Stimulated activated effector memory CD8-positive, alpha-beta T cell treated with anti-CD3 and anti-CD28 coated beads, Interleukin-12 subunit alpha, Interleukin-12 subunit beta, amount 100 ng/mL, for 72 hours (primary cell): ENCODE measurements at regions not wholly inside any gene's neighbourhood (a gene's known extent, or its start where the extent isn't known, plus 50 kb on each side); places are given as distances from the start of the nearest gene placed in this dataset.

Experiments
- ATAC-seq: fragments of 150-1000 bp; cut with Tn5 transposase; 2 replicates; pipeline ENCODE4 v1.10.0; 2021
- DNase-seq, 2 donors: peaks; one replicate each; pipeline ENCODE4 v3.0.0; 2021 to 2022; ENCODE audit warnings: low spot score in 2 of 2
- H3K27ac Mint-ChIP-seq: one replicate; pipeline ENCODE4 v1.8.0; 2022; ENCODE audit warnings: mild to moderate bottlenecking, mixed read lengths
- H3K36me3 Mint-ChIP-seq: one replicate; pipeline ENCODE4 v1.8.0; 2022; ENCODE audit warnings: mild to moderate bottlenecking, mixed read lengths
- H3K4me1 Mint-ChIP-seq: one replicate; pipeline ENCODE4 v1.8.0; 2022; ENCODE audit warnings: mixed read lengths
- H3K4me3 Mint-ChIP-seq: one replicate; pipeline ENCODE4 v1.8.0; 2022; ENCODE audit warnings: mild to moderate bottlenecking, mixed read lengths
- H3K9me3 Mint-ChIP-seq: one replicate; pipeline ENCODE4 v1.8.0; 2022; ENCODE audit warnings: mixed read lengths

GRCh38 chr20:40154514-40154913, 534.5 kb downstream of the MAFB start:
- H3K4me1 Mint-ChIP-seq = no peaks in the 10 kb centered on the region
- no peak for ATAC-seq

GRCh38 chr20:40148886-40149285, 540.1 kb downstream of the MAFB start:
- Mint-ChIP-seq H3K4me3 (no peak overlapping the region), H3K9me3 (no peaks in the 10 kb centered on the region), H3K27ac (no peak overlapping the region), H3K4me1 (no peaks in the 10 kb centered on the region), H3K36me3 (no peaks in the 10 kb centered on the region)
- DNase-seq (no peak), ATAC-seq (no peak)

More at GRCh38 chr20:40154514-40154913, 534.5 kb downstream of the MAFB start:
- DNase-seq = no peak
- Mint-ChIP-seq H3K9me3 (no peaks in the 10 kb centered on the region), H3K36me3 (no peaks in the 10 kb centered on the region), H3K4me3 (no peak overlapping the region), H3K27ac (no peak overlapping the region)

- Mint-ChIP-seq H3K4me1 (no peaks in the 10 kb centered on the region), H3K36me3 (no peaks in the 10 kb centered on the region), H3K9me3 (no peaks in the 10 kb centered on the region), H3K4me3 (no peak overlapping the region), H3K27ac (no peak overlapping the region)
- ATAC-seq = no peak
- no peak for DNase-seq
Observed at GRCh38 chr20:40146071-40146470, 543.0 kb downstream of the MAFB start.

GRCh38 chr20:40144581-40144980, 544.5 kb downstream of the MAFB start:
- no peak for DNase-seq
- Mint-ChIP-seq H3K4me1 (no peaks in the 10 kb centered on the region), H3K36me3 (no peaks in the 10 kb centered on the region), H3K9me3 (peaks cover 2% of the 10 kb centered on the region), H3K27ac (no peak overlapping the region), H3K4me3 (no peak overlapping the region)
- no peak for ATAC-seq

- no peak for ATAC-seq
- no peaks in the 10 kb centered on the region for H3K9me3 Mint-ChIP-seq
- H3K4me3 Mint-ChIP-seq = no peak overlapping the region
- no peak for DNase-seq
- no peaks in the 10 kb centered on the region for H3K36me3 Mint-ChIP-seq
- H3K27ac Mint-ChIP-seq = no peak overlapping the region
- no peaks in the 10 kb centered on the region for H3K4me1 Mint-ChIP-seq
Observed at GRCh38 chr20:40134176-40134575, 554.9 kb downstream of the MAFB start.

- H3K4me1 Mint-ChIP-seq = no peaks in the 10 kb centered on the region
- H3K4me3 Mint-ChIP-seq = no peak overlapping the region
- peaks cover 2% of the 10 kb centered on the region for H3K9me3 Mint-ChIP-seq
- ATAC-seq (no peak), DNase-seq (no peak)
- H3K27ac Mint-ChIP-seq = no peak overlapping the region
- no peaks in the 10 kb centered on the region for H3K36me3 Mint-ChIP-seq
Observed at GRCh38 chr20:40120827-40121226, 568.2 kb downstream of the MAFB start.

GRCh38 chr20:40111282-40111681, 577.8 kb downstream of the MAFB start:
- no peak overlapping the region for H3K27ac Mint-ChIP-seq
- no peak for DNase-seq
- no peaks in the 10 kb centered on the region for H3K4me1 Mint-ChIP-seq
- H3K9me3 Mint-ChIP-seq = no peaks in the 10 kb centered on the region
- ATAC-seq = no peak
- H3K4me3 Mint-ChIP-seq = no peak overlapping the region
- no peaks in the 10 kb centered on the region for H3K36me3 Mint-ChIP-seq

- Mint-ChIP-seq H3K27ac (no peak overlapping the region), H3K9me3 (no peaks in the 10 kb centered on the region), H3K4me1 (no peaks in the 10 kb centered on the region), H3K4me3 (no peak overlapping the region), H3K36me3 (no peaks in the 10 kb centered on the region)
- DNase-seq (no peak), ATAC-seq (no peak)
Observed at GRCh38 chr20:40110311-40110831, 578.7 kb downstream of the MAFB start.

GRCh38 chr20:40109136-40109535, 579.9 kb downstream of the MAFB start:
- no peak for DNase-seq
- H3K4me1 Mint-ChIP-seq = no peaks in the 10 kb centered on the region
- H3K27ac Mint-ChIP-seq = no peak overlapping the region
- H3K9me3 Mint-ChIP-seq = no peaks in the 10 kb centered on the region
- no peak for ATAC-seq
- H3K36me3 Mint-ChIP-seq = no peaks in the 10 kb centered on the region
- no peak overlapping the region for H3K4me3 Mint-ChIP-seq

GRCh38 chr20:40108321-40108720, 580.7 kb downstream of the MAFB start:
- Mint-ChIP-seq H3K9me3 (no peaks in the 10 kb centered on the region), H3K4me3 (no peak overlapping the region)

GRCh38 chr20:40104959-40105358, 584.1 kb downstream of the MAFB start:
- Mint-ChIP-seq H3K27ac (no peak overlapping the region), H3K36me3 (no peaks in the 10 kb centered on the region), H3K4me1 (no peaks in the 10 kb centered on the region), H3K9me3 (no peaks in the 10 kb centered on the region), H3K4me3 (no peak overlapping the region)
- DNase-seq = no peak
- no peak for ATAC-seq

More at GRCh38 chr20:40108321-40108720, 580.7 kb downstream of the MAFB start:
- H3K36me3 Mint-ChIP-seq = no peaks in the 10 kb centered on the region
- ATAC-seq (no peak), DNase-seq (no peak)
- no peaks in the 10 kb centered on the region for H3K4me1 Mint-ChIP-seq
- no peak overlapping the region for H3K27ac Mint-ChIP-seq

- Mint-ChIP-seq H3K9me3 (no peaks in the 10 kb centered on the region), H3K27ac (no peak overlapping the region), H3K4me3 (no peak overlapping the region), H3K4me1 (no peaks in the 10 kb centered on the region), H3K36me3 (no peaks in the 10 kb centered on the region)
- ATAC-seq (no peak), DNase-seq (no peak)
Observed at GRCh38 chr20:40103420-40103819, 585.6 kb downstream of the MAFB start.

GRCh38 chr20:40101560-40101959, 587.5 kb downstream of the MAFB start:
- no peak for ATAC-seq
- Mint-ChIP-seq H3K9me3 (no peaks in the 10 kb centered on the region), H3K36me3 (no peaks in the 10 kb centered on the region), H3K27ac (no peak overlapping the region), H3K4me3 (no peak overlapping the region), H3K4me1 (no peaks in the 10 kb centered on the region)
- no peak for DNase-seq

GRCh38 chr20:40100261-40100660, 588.8 kb downstream of the MAFB start:
- no peak for ATAC-seq

GRCh38 chr20:40090236-40090635, 598.8 kb downstream of the MAFB start:
- Mint-ChIP-seq H3K4me3 (no peak overlapping the region), H3K36me3 (no peaks in the 10 kb centered on the region), H3K4me1 (no peaks in the 10 kb centered on the region), H3K27ac (no peak overlapping the region), H3K9me3 (peaks cover 11% of the 10 kb centered on the region)
- ATAC-seq (no peak), DNase-seq (no peak)

More at GRCh38 chr20:40100261-40100660, 588.8 kb downstream of the MAFB start:
- Mint-ChIP-seq H3K4me3 (no peak overlapping the region), H3K27ac (no peak overlapping the region), H3K4me1 (no peaks in the 10 kb centered on the region), H3K36me3 (no peaks in the 10 kb centered on the region), H3K9me3 (no peaks in the 10 kb centered on the region)
- DNase-seq = no peak

GRCh38 chr20:40087496-40087895, 601.5 kb downstream of the MAFB start:
- ATAC-seq = no peak
- H3K9me3 Mint-ChIP-seq = peaks cover 11% of the 10 kb centered on the region
- no peaks in the 10 kb centered on the region for H3K4me1 Mint-ChIP-seq
- no peak for DNase-seq
- H3K36me3 Mint-ChIP-seq = no peaks in the 10 kb centered on the region
- no peak overlapping the region for H3K4me3 Mint-ChIP-seq
- H3K27ac Mint-ChIP-seq = no peak overlapping the region

- H3K9me3 Mint-ChIP-seq = peaks cover 4% of the 10 kb centered on the region
- no peaks in the 10 kb centered on the region for H3K4me1 Mint-ChIP-seq
- ATAC-seq = no peak
- no peak for DNase-seq
- no peak overlapping the region for H3K4me3 Mint-ChIP-seq
- H3K27ac Mint-ChIP-seq = no peak overlapping the region
- H3K36me3 Mint-ChIP-seq = no peaks in the 10 kb centered on the region
Observed at GRCh38 chr20:40085513-40085912, 603.5 kb downstream of the MAFB start.
